ENCODE measurements at regions not wholly inside any gene's neighbourhood (a gene's known extent, or its start where the extent isn't known, plus 50 kb on each side); places are given as distances from the start of the nearest gene placed in this dataset.

- H3K79me1 ChIP-seq (ENCODE audit: insufficient read depth, low read depth, low read length, poor library complexity, severe bottlenecking) = no peaks in the 10 kb centered on the region
- H2BK15ac ChIP-seq (ENCODE audit: low read depth, low read length) = no peak overlapping the region
- no peak overlapping the region for H2AK5ac ChIP-seq (ENCODE audit: insufficient read length, low read length)
- WGBS (ENCODE audit: extremely low coverage, insufficient read length, low lambda C conversion rate) = no CpG with 5 or more reads among the region's 2 CpGs
- peaks cover 0 to 10% (median 8%) of the 10 kb centered on the region in 3 experiments; a peak in 5 of 7 replicates for H3K36me3 Mint-ChIP-seq (ENCODE audit: insufficient read depth in 1 of 3, low read depth in 3 of 3)
- H3K4me2 ChIP-seq (ENCODE audit: insufficient read depth, insufficient read length, low read length) = no peak overlapping the region
- peaks cover 1% of the 10 kb centered on the region; the same call in 1 of the 2 replicates for H3K27me3 Mint-ChIP-seq (ENCODE audit: low read depth)
- H3K14ac ChIP-seq (ENCODE audit: insufficient read depth, low read length) = no peak overlapping the region
- no peaks in the 10 kb centered on the region for H3K79me2 ChIP-seq (ENCODE audit: insufficient read depth, low read length)
- no peak overlapping the region for H4K91ac ChIP-seq (ENCODE audit: insufficient read length, low read depth, low read length)
- no peak overlapping the region for H3K23ac ChIP-seq (ENCODE audit: insufficient read length, low read depth, low read length)
- no peak for DNase-seq
- no peak overlapping the region for H3K4ac ChIP-seq (ENCODE audit: low read depth, low read length)
- H3K4me3 Mint-ChIP-seq = no peak overlapping the region
- peaks cover 65 to 84% of the 10 kb centered on the region in 2 experiments for H3K9me3 Mint-ChIP-seq
- H3K9me3 ChIP-seq (ENCODE audit: control insufficient read depth, low read depth, low read length) = peaks cover 22% of the 10 kb centered on the region
- no peak overlapping the region for H2AFZ ChIP-seq (ENCODE audit: low read length)
- peaks cover 0 to 3% of the 10 kb centered on the region in 2 experiments; a peak in 1 of 4 replicates for H3K4me1 Mint-ChIP-seq
- H2BK20ac ChIP-seq (ENCODE audit: low read depth, low read length, poor library complexity, severe bottlenecking) = no peak overlapping the region
- no peaks in the 10 kb centered on the region for H3K27me3 ChIP-seq (ENCODE audit: insufficient read depth, low read length)
- TF ChIP-seq CTCF (conservative IDR thresholded peaks at IDR 0.05) = no peak
- H3K9ac ChIP-seq (ENCODE audit: extremely low read depth, insufficient read length, low read length) = no peak overlapping the region
- no peak overlapping the region for H3K56ac ChIP-seq (ENCODE audit: insufficient read length, low read depth, low read length)
- H2BK12ac ChIP-seq (ENCODE audit: insufficient read length, low read depth, low read length) = no peak overlapping the region
- no peak overlapping the region for H3K27ac ChIP-seq (ENCODE audit: insufficient read length, low read depth, low read length)
- H4K20me1 ChIP-seq (ENCODE audit: control insufficient read depth, insufficient read depth, insufficient read length) = no peaks in the 10 kb centered on the region
- no peaks in the 10 kb centered on the region for H3K23me2 ChIP-seq (ENCODE audit: insufficient read length, low read depth, low read length, poor library complexity, severe bottlenecking)
- no peak overlapping the region for H3T11ph ChIP-seq (ENCODE audit: low read length)
- H4K5ac ChIP-seq (ENCODE audit: insufficient read length, low read depth, low read length) = no peak overlapping the region
- no peak overlapping the region for H4K8ac ChIP-seq (replicated peaks; ENCODE audit: insufficient read length, low read depth, low read length)
- no peak overlapping the region for H2BK120ac ChIP-seq (ENCODE audit: low read depth, low read length, poor library complexity, severe bottlenecking)
- H3K18ac ChIP-seq (ENCODE audit: insufficient read length, low read depth, low read length) = no peak overlapping the region
- H2BK5ac ChIP-seq (ENCODE audit: insufficient read length, low read length) = no peak overlapping the region
- no peak overlapping the region for H3K27ac Mint-ChIP-seq
- H3K4me1 ChIP-seq (ENCODE audit: insufficient read depth, low read length) = no peaks in the 10 kb centered on the region
Observed at GRCh38 chrX:76922100-76922499, 494.6 kb downstream of the MAGEE1 start.

Data from H9 (cell line).